GM18868 (cell line): ENCODE measurements at regions not wholly inside any gene's neighbourhood (a gene's known extent, or its start where the extent isn't known, plus 50 kb on each side); places are given as distances from the start of the nearest gene placed in this dataset.

ENCODE experiments used
- ATAC-seq: cut with Tn5 transposase; IDR thresholded peaks from one replicate; pipeline ENCODE4 v1.9.1; 2021; ENCODE audit warnings: mild to moderate bottlenecking, moderate library complexity; ENCODE audit not compliant: unreplicated experiment

GRCh38 chr15:98025237-98025636 is 64.7 kb downstream of the ARRDC4 start:
- ATAC-seq, result no peak

GRCh38 chr15:98034731-98035130 is 74.2 kb downstream of the ARRDC4 start:
- no peak for ATAC-seq

GRCh38 chr15:98035134-98035533 is 74.6 kb downstream of the ARRDC4 start:
- ATAC-seq, result no peak

GRCh38 chr15:98035577-98036010 is 75.1 kb downstream of the ARRDC4 start:
- no peak for ATAC-seq

- no peak for ATAC-seq
These were observed 79.1 kb downstream of the ARRDC4 start for GRCh38 chr15:98039596-98039995.

GRCh38 chr15:98040146-98040545 is 79.6 kb downstream of the ARRDC4 start:
- no peak for ATAC-seq

- ATAC-seq, result no peak
These were observed 82.9 kb downstream of the ARRDC4 start for GRCh38 chr15:98043160-98044014.

- no peak for ATAC-seq
These were observed 91.2 kb downstream of the ARRDC4 start for GRCh38 chr15:98051734-98052133.

- no peak for ATAC-seq
These were observed 97.0 kb downstream of the ARRDC4 start for GRCh38 chr15:98057453-98057852.

- ATAC-seq, result no peak
These were observed 102.4 kb downstream of the ARRDC4 start for GRCh38 chr15:98062869-98063268.

GRCh38 chr15:98063315-98063714 is 102.8 kb downstream of the ARRDC4 start:
- ATAC-seq, result no peak

- ATAC-seq, result no peak
These were observed 103.4 kb downstream of the ARRDC4 start for GRCh38 chr15:98063871-98064270.

GRCh38 chr15:98067339-98067738 is 106.8 kb downstream of the ARRDC4 start:
- no peak for ATAC-seq

GRCh38 chr15:98069256-98069655 is 108.8 kb downstream of the ARRDC4 start:
- ATAC-seq, result no peak

GRCh38 chr15:98070137-98070536 is 109.6 kb downstream of the ARRDC4 start:
- no peak for ATAC-seq

GRCh38 chr15:98071786-98072185 is 111.3 kb downstream of the ARRDC4 start:
- no peak for ATAC-seq

GRCh38 chr15:98075441-98075840 is 114.9 kb downstream of the ARRDC4 start:
- no peak for ATAC-seq

- ATAC-seq, result no peak
These were observed 115.7 kb downstream of the ARRDC4 start for GRCh38 chr15:98076021-98076816.

- no peak for ATAC-seq
These were observed 116.7 kb downstream of the ARRDC4 start for GRCh38 chr15:98077186-98077585.

GRCh38 chr15:98080791-98081190 is 120.3 kb downstream of the ARRDC4 start:
- ATAC-seq, result no peak

GRCh38 chr15:98083203-98083910 is 122.9 kb downstream of the ARRDC4 start:
- no peak for ATAC-seq
